NCI-H1105 treated with DMSO at 0.1 percent for 48 hours (cell line): ENCODE measurements at regions not wholly inside any gene's neighbourhood (a gene's known extent, or its start where the extent isn't known, plus 50 kb on each side); places are given as distances from the start of the nearest gene placed in this dataset.
"Not testable (repeated sequence)": the region's sequence is repeated elsewhere in the genome, so short reads cannot be mapped to it uniquely, and the experiment has no call there.

ENCODE experiments used
- DNase-seq: peaks from one replicate; lab custom pipeline; 2025; lab: John Stamatoyannopoulos, UW

GRCh38 chr5:51802551-51803184, 419.4 kb downstream of the ISL1 start:
- DNase-seq = no peak

GRCh38 chr5:51806677-51807076, 423.4 kb downstream of the ISL1 start:
- no peak for DNase-seq

- no peak for DNase-seq
These were observed 427.3 kb downstream of the ISL1 start for GRCh38 chr5:51810592-51810991.

GRCh38 chr5:51811883-51812471, 428.7 kb downstream of the ISL1 start:
- DNase-seq = no peak

- not testable (repeated sequence) for DNase-seq
These were observed 431.6 kb downstream of the ISL1 start for GRCh38 chr5:51814817-51815216.

- DNase-seq = no peak
These were observed 433.2 kb downstream of the ISL1 start for GRCh38 chr5:51816427-51816826.

GRCh38 chr5:51821697-51822096, 438.4 kb downstream of the ISL1 start:
- no peak for DNase-seq

GRCh38 chr5:51829230-51829629, 446.0 kb downstream of the ISL1 start:
- no peak for DNase-seq

- DNase-seq = peak; percentile 62
These were observed 446.4 kb downstream of the ISL1 start for GRCh38 chr5:51829691-51830090.

GRCh38 chr5:51832934-51833470, 449.8 kb downstream of the ISL1 start:
- DNase-seq = no peak

GRCh38 chr5:51838459-51838858, 455.2 kb downstream of the ISL1 start:
- no peak for DNase-seq

- DNase-seq = no peak
These were observed 460.6 kb downstream of the ISL1 start for GRCh38 chr5:51843893-51844292.

- no peak for DNase-seq
These were observed 462.8 kb downstream of the ISL1 start for GRCh38 chr5:51846015-51846414.

- DNase-seq = no peak
These were observed 476.4 kb downstream of the ISL1 start for GRCh38 chr5:51859624-51860023.

GRCh38 chr5:51860532-51861018, 477.3 kb downstream of the ISL1 start:
- DNase-seq = no peak

GRCh38 chr5:51872144-51872543, 488.9 kb downstream of the ISL1 start:
- no peak for DNase-seq

GRCh38 chr5:51881901-51882300, 498.7 kb downstream of the ISL1 start:
- DNase-seq = no peak

- no peak for DNase-seq
These were observed 499.4 kb downstream of the ISL1 start for GRCh38 chr5:51882647-51883046.

GRCh38 chr5:51889703-51890102, 506.5 kb downstream of the ISL1 start:
- DNase-seq = peak; percentile 57

GRCh38 chr5:51890435-51891116, 507.3 kb downstream of the ISL1 start:
- no peak for DNase-seq

- no peak for DNase-seq
These were observed 509.4 kb downstream of the ISL1 start for GRCh38 chr5:51892680-51893079.

GRCh38 chr5:51895834-51896233, 512.6 kb downstream of the ISL1 start:
- no peak for DNase-seq

GRCh38 chr5:51902512-51902911, 519.3 kb downstream of the ISL1 start:
- DNase-seq = peak; percentile 50
